HepG2 (cell line): ENCODE measurements at regions not wholly inside any gene's neighbourhood (a gene's known extent, or its start where the extent isn't known, plus 50 kb on each side); places are given as distances from the start of the nearest gene placed in this dataset.

ENCODE experiments used
- ATF1 ChIP-seq: IDR thresholded peaks from 2 replicates; pipeline ENCODE4 v1.6.1; 2016; ENCODE audit warnings: mild to moderate bottlenecking, control low read depth
- CHD4 ChIP-seq: fragments of 200-600 bp; sonication (generic); IDR thresholded peaks from 2 replicates; pipeline ENCODE4 v1.7.0; 2017; ENCODE audit warnings: mild to moderate bottlenecking, low read length, borderline replicate concordance
- HNRNPK ChIP-seq: fragments of 200-400 bp; formaldehyde crosslinking; IDR thresholded peaks from 2 replicates; pipeline ENCODE4 v1.6.1; 2018; ENCODE audit warnings: low read length, low read depth, moderate library complexity, mild to moderate bottlenecking; ENCODE audit not compliant: poor library complexity, severe bottlenecking
- KDM5A ChIP-seq: fragments of 200-600 bp; sonication (generic); IDR thresholded peaks from 2 replicates; pipeline ENCODE4 v1.7.0; 2018; ENCODE audit warnings: antibody characterized with exemption, mild to moderate bottlenecking, low read length, borderline replicate concordance
- MAFK ChIP-seq, 2 experiments: IDR thresholded peaks in 1 of 2; conservative IDR thresholded peaks in 1 of 2; 2 replicates each; pipeline ENCODE4 v1.6.1; 2011; ENCODE audit warnings: improper control_type of control experiment in 2 of 2, low read length in 2 of 2
- MAZ ChIP-seq, 2 experiments: sonication (generic) in 1 of 2; formaldehyde crosslinking in 1 of 2; IDR thresholded peaks; 2 replicates each; pipeline versions ENCODE4 v1.5.0 to v1.6.1; 2012 to 2020; ENCODE audit warnings: low read depth in 2 of 2, mild to moderate bottlenecking in 2 of 2, borderline replicate concordance in 1 of 2, improper control_type of control experiment in 1 of 2, low read length in 1 of 2, missing genetic modification reagents in 1 of 2, moderate library complexity in 1 of 2
- ZNF260 ChIP-seq: sonication (generic); formaldehyde crosslinking; IDR thresholded peaks from 2 replicates; pipeline ENCODE4 v1.4.0; 2020; ENCODE audit warnings: missing genetic modification reagents, low read depth, mild to moderate bottlenecking, borderline replicate concordance
- TF ChIP-seq, protein P1 (sequence below): sonication (generic); formaldehyde crosslinking; IDR thresholded peaks from 2 replicates; pipeline ENCODE4 v1.8.1; 2022; ENCODE audit warnings: low read depth, mild to moderate bottlenecking, missing genetic modification reagents

DNA sequence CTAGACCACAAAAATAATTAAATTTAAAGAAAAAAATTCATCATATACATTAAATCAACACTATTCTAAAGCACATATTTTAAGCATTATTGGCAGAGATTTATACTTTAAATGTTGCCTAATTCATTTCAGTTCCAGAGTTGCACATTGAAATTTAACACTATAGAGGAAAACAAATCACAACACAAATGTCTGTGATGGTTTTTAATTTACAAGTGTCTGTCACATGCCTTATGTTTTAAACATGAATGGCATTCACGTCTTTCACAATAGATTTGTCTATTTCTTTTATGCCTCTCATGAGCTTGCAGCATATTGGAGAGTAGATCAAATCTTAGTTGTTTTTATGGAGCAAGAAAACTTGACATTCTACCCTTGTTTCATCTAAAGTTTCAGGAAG, 811.3 kb downstream of the NLGN4X start:
- no peak for TF ChIP-seq MAZ (IDR thresholded peaks at IDR 0.05; ENCODE audit: borderline replicate concordance, low read depth, low read length)
- no peak for TF ChIP-seq MAZ (CRISPR knock-in tag; IDR thresholded peaks at IDR 0.05; ENCODE audit: low read depth)
- no peak for TF ChIP-seq MAFK (conservative IDR thresholded peaks at IDR 0.05 in 1 of 2, IDR thresholded peaks at IDR 0.05 in 1 of 2; ENCODE audit: low read length in 2 of 2)
- TF ChIP-seq CHD4, result no peak
- TF ChIP-seq, protein P1, sequence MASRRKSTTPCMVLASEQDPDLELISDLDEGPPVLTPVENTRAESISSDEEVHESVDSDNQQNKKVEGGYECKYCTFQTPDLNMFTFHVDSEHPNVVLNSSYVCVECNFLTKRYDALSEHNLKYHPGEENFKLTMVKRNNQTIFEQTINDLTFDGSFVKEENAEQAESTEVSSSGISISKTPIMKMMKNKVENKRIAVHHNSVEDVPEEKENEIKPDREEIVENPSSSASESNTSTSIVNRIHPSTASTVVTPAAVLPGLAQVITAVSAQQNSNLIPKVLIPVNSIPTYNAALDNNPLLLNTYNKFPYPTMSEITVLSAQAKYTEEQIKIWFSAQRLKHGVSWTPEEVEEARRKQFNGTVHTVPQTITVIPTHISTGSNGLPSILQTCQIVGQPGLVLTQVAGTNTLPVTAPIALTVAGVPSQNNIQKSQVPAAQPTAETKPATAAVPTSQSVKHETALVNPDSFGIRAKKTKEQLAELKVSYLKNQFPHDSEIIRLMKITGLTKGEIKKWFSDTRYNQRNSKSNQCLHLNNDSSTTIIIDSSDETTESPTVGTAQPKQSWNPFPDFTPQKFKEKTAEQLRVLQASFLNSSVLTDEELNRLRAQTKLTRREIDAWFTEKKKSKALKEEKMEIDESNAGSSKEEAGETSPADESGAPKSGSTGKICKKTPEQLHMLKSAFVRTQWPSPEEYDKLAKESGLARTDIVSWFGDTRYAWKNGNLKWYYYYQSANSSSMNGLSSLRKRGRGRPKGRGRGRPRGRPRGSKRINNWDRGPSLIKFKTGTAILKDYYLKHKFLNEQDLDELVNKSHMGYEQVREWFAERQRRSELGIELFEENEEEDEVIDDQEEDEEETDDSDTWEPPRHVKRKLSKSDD, result no peak
- TF ChIP-seq ZNF260 (CRISPR knock-in tag), result no peak
- TF ChIP-seq HNRNPK, result no peak
- TF ChIP-seq ATF1, result no peak
- TF ChIP-seq KDM5A, result no peak
